HL-60/S4 treated with phorbol 12-myristate 13-acetate at 8.2 ng/mL for 4 days and 3 days (cell line): ENCODE measurements at regions not wholly inside any gene's neighbourhood (a gene's known extent, or its start where the extent isn't known, plus 50 kb on each side); places are given as distances from the start of the nearest gene placed in this dataset.

Experiments
- in situ Hi-C: fragments of 300-500 bp; cut with MboI; formaldehyde crosslinking; loops from 2 replicates; pipeline ENCODE4 v1.15.0; 2022; ENCODE audit warnings: low sequenced_read_pairs

DNA sequence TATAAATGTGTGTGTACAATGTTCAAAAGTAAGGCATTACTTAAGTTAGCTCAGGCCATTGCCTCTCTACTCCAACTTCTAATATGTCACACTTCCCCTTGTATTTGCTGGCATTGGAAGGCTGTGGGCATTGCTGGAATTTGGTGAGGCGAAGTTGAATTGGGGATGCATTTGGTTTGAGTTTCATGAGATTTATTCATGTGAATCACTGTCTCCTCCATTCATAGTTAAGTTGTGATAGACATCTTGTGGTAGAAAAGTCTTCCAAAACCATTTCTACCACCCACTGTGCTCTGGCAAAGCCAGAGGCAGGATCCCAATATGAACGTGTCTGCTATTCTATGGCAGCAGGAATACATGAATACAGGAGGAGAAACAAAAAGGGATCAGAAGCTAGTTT lies 397.8 kb upstream of the USP24 start:
- in situ Hi-C loops, result no loop called here

DNA sequence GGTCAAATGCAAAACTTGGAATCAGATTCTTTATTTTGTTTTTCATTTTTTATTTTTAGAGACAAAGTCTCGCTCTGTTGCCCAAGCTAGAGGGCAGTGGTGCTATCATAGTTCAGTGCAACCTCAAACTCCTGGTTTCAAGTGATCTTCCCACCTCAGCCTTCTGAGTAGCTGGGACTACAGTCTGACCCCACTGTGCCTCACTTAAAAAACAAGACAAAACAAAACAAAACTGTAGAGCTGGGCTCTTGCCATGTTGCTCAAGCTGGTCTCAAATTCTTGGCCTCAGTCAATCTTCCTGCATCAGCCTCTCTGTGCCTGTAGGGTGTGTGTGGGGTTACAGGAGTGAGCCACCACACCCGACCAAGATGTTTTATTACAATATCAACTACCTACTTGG lies 396.0 kb upstream of the USP24 start:
- in situ Hi-C loops, result no loop called here

- in situ Hi-C loops, result no loop called here
Measured at GRCh38 chr1:55610203-55610602, 395.0 kb upstream of the USP24 start.

DNA sequence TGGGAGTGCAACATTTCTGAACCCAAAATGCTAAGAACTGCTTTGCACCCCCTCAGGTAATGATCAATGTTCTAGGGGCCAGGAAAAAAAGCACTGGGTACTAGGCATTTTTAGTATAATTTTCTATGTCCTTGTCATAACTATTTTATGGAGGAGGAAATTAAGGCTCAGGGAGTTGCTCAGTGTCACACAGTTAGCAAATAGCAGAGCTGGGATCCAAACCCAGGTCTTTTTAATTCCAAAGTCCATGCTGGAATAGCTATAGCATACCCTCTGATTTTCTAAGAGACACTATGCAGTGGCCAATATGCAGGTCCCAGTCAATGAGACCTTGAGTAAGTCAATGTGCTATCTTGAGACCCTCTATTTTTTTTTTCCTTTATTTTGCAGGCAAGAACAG lies 394.5 kb upstream of the USP24 start:
- in situ Hi-C loops, result no loop called here

DNA sequence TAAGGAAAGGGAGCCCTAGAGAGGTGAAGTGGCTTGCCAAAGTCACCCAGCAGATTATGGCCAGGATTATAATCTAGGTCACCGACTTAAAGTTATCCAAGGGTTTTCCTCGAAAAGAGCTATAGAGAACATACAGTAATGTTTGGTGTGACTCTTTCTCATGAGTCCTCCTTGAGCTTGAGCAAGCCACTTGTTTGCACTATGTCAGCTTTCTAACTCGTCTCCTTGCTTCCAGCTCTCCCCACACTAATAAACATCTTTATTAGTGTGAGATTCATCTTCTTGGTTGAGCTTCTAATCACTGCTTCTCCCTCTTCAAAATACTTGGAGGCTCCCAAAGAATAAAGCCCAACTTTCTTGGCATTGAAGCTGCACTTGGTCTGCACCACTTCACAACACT lies 390.0 kb upstream of the USP24 start:
- in situ Hi-C loops, result no loop called here

- in situ Hi-C loops, result no loop called here
Measured at GRCh38 chr1:55604749-55605148, 389.6 kb upstream of the USP24 start.

DNA sequence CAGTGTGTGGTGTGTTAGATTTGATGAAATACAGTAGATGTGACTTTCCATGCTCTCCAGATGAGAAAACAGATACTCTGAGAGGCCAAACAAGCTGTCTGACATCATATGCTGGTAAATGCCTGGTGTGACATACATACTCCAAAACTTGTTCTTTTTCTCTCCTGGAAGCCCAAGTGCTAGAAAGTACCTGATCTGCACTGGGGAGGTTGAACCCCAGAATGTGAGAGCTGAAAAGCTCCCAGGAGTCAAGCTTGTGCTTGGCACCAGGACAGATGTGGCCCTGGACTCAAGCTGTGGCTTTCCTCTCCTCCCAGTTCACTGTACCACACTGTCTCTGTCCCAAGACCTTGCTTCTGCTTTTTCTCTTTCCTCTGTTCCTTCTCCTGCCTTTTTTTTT lies 389.0 kb upstream of the USP24 start:
- in situ Hi-C loops, result no loop called here

DNA sequence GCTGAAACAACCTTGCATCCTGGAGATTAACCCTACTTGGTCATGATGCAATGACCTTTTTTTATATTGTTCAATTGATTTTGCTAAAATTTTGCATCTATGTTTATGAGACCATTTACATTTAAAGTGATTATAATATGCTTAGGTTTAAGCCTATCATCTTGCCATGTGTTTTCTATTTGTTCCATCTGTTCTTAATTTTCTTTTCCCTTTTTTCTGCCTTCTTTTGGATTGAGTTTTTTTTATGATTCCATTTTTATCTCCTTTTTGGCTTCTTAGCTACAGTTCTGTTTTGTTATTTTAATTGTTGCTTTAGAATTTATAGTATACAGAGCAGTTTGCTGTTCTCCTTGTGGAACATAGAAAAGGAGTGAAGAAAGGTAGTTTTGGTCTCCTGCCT lies 385.1 kb upstream of the USP24 start:
- in situ Hi-C loops, result no loop called here

GRCh38 chr1:55597910-55598309 lies 382.7 kb upstream of the USP24 start:
- in situ Hi-C loops, result no loop called here

- in situ Hi-C loops, result no loop called here
Measured at GRCh38 chr1:55594701-55595100, 379.5 kb upstream of the USP24 start.

GRCh38 chr1:55593298-55593697 lies 378.1 kb upstream of the USP24 start:
- in situ Hi-C loops, result no loop called here

- in situ Hi-C loops, result no loop called here
Measured at GRCh38 chr1:55592122-55592521, 377.0 kb upstream of the USP24 start.

DNA sequence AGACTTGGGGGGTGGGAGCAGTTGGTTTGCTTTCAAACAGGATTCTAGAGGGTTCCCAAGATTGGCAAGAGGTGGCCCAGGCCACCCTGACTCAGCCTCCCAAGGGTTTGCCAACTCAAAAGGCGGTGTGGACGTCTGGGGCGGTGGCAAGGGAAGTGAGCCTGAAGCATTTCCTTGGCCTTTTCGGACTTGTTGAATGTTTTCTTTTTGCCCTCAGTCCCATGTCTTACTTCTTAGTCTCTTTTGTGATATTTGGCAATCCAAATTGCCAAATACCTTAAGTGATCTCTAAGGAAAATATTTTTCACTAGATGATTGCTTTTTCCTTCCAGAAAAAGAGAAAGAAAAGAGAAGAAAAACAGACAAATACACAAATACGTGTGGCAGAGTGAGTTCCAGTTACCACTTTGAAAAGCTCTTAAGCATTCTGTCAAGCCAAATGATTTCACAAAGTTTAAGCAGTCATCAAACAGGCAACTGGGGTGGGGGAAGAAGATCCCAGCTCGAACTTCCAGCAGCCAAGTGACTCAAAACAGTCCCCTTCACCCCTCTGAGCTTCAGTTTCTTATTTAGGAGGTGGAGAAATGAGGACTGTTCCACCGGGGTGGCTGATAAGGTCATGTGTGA lies 374.6 kb upstream of the USP24 start:
- in situ Hi-C loops, result no loop called here

GRCh38 chr1:55588309-55588708 lies 373.1 kb upstream of the USP24 start:
- in situ Hi-C loops, result no loop called here

GRCh38 chr1:55586771-55587170 lies 371.6 kb upstream of the USP24 start:
- in situ Hi-C loops, result no loop called here

GRCh38 chr1:55585402-55585792 lies 370.2 kb upstream of the USP24 start:
- in situ Hi-C loops, result no loop called here

- in situ Hi-C loops, result no loop called here
Measured at GRCh38 chr1:55584526-55585401, 369.6 kb upstream of the USP24 start.

DNA sequence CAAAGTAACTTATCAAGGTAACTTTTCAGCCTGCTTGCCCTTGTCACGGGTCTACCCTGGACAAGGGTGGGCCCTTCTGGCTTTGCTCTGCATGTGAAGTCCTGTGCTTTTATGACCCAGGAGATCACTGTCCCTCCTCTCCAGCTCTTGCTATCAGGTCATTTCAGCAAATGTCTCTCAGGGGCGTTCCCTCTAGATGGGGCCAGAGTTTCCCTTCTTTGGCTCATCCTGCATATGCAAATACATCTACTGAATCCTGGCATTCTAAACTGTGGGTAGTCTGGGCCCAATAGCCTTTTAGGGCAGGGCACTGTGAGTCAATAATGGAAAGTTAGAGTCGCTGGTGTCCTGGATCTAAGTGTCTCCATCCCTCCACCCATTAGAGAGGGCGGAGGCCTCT lies 366.9 kb upstream of the USP24 start:
- in situ Hi-C loops, result no loop called here

DNA sequence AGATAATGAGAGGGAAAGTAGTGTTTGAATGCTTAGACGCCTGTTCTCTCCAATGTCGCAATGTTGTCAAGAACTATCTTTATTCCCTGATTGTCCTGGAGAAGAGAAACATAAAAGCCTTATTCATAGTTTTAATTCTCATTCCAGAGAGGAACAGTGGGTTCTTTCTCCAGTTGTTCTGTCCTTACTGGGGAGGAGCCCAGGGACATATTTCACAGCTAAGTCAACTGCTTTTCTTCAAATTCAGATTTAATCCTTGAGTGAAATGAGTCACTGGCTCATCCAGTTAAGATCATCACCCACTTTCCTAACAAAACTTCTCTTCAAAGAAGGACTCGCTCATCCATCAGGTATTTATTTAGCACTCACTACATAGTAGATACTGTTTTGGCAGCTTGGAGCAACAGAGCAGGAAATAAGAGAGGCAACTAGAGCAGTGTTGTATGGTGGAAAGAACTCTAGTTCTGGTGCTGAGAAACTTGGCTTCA lies 365.7 kb upstream of the USP24 start:
- in situ Hi-C loops, result no loop called here

- in situ Hi-C loops, result no loop called here
Measured at GRCh38 chr1:55579332-55580001, 364.3 kb upstream of the USP24 start.

DNA sequence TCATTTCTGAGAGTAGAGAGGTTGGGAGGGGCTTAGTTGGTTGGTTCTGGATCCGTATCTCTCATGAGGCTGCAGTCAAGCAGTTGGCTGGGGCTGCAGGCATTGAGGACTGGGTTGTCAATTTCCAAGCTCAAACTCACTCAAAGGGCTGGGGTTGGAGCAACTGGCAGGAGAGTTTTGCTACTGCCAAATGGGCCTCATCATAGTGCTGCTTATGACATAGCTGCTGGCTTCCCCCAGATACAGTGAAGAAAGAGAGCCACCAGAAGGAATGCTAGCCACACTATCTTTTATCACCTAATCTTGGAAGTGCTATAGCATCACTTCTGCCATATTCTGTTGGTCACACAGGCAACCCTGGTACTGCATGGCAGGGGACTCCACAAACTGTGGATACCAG lies 363.5 kb upstream of the USP24 start:
- in situ Hi-C loops, result no loop called here
